GM13977 (cell line): ENCODE measurements at regions not wholly inside any gene's neighbourhood (a gene's known extent, or its start where the extent isn't known, plus 50 kb on each side); places are given as distances from the start of the nearest gene placed in this dataset.
"Not testable (repeated sequence)": the region's sequence is repeated elsewhere in the genome, so short reads cannot be mapped to it uniquely, and the experiment has no call there.

ENCODE experiments used
- DNase-seq: peaks from one replicate; pipeline ENCODE4 v3.0.0; 2012; ENCODE audit warnings: low spot score
- in situ Hi-C: fragments of 300-500 bp; cut with MboI; formaldehyde crosslinking; loops from one replicate; pipeline ENCODE4 v1.12.0; 2022; ENCODE audit warnings: low sequenced_read_pairs, low pct_unique_long_range_greater_than_20kb, mixed read lengths, inconsistent platforms; ENCODE audit not compliant: unreplicated experiment
- TF ChIP-seq, protein P1 (sequence below): IDR thresholded peaks from 2 replicates; pipeline ENCODE4 v1.5.1; 2012; ENCODE audit warnings: mild to moderate bottlenecking, control low read depth; ENCODE audit not compliant: insufficient read depth; ENCODE audit errors: extremely low read depth, missing control alignments

DNA sequence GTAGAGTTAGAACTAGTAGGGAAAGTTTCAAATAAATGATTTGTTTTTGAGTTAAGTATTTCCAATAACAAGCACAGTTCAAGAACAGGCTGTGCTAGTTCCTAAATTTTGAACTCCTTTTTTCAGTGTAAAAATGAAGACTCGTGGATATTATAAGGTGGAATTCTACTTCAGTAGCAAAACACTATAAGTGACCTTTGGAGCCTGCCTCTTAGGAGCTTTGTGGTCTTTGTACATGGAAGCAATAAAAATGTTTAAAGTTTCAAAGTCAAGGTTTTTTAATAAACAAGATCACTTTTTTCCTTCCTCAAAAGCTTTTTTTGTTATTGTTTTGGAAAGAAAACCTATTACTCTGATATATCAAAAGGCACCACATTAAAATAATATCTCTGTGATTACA, 292.4 kb upstream of the VWC2 start:
- in situ Hi-C loops = no loop called here
- TF ChIP-seq, protein P1, sequence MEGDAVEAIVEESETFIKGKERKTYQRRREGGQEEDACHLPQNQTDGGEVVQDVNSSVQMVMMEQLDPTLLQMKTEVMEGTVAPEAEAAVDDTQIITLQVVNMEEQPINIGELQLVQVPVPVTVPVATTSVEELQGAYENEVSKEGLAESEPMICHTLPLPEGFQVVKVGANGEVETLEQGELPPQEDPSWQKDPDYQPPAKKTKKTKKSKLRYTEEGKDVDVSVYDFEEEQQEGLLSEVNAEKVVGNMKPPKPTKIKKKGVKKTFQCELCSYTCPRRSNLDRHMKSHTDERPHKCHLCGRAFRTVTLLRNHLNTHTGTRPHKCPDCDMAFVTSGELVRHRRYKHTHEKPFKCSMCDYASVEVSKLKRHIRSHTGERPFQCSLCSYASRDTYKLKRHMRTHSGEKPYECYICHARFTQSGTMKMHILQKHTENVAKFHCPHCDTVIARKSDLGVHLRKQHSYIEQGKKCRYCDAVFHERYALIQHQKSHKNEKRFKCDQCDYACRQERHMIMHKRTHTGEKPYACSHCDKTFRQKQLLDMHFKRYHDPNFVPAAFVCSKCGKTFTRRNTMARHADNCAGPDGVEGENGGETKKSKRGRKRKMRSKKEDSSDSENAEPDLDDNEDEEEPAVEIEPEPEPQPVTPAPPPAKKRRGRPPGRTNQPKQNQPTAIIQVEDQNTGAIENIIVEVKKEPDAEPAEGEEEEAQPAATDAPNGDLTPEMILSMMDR = no peak

DNA sequence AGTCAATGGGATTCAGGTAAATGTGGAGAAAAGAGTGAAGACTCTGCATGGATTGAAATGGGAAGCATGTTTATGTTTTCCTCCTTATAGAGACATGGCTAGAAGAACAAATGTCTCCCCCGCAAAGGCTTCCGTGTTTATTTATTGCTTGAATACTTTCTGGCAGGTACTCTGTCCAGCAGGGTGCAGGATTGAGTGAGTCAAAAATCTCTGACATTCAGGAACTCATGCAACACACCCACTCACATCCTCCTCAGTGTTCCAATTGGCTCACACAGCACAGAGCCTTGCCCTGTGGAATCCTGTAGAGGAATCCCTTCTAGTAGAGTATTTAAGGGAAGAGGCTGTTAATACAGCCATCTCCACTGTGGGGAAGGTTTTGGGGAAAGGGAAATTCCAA, 290.3 kb upstream of the VWC2 start:
- in situ Hi-C loops = no loop called here
- peak; percentile 8 for DNase-seq
- TF ChIP-seq, protein P1 = peak; percentile 47

More for the DNA sequence above, 292.4 kb upstream of the VWC2 start:
- no peak for DNase-seq

DNA sequence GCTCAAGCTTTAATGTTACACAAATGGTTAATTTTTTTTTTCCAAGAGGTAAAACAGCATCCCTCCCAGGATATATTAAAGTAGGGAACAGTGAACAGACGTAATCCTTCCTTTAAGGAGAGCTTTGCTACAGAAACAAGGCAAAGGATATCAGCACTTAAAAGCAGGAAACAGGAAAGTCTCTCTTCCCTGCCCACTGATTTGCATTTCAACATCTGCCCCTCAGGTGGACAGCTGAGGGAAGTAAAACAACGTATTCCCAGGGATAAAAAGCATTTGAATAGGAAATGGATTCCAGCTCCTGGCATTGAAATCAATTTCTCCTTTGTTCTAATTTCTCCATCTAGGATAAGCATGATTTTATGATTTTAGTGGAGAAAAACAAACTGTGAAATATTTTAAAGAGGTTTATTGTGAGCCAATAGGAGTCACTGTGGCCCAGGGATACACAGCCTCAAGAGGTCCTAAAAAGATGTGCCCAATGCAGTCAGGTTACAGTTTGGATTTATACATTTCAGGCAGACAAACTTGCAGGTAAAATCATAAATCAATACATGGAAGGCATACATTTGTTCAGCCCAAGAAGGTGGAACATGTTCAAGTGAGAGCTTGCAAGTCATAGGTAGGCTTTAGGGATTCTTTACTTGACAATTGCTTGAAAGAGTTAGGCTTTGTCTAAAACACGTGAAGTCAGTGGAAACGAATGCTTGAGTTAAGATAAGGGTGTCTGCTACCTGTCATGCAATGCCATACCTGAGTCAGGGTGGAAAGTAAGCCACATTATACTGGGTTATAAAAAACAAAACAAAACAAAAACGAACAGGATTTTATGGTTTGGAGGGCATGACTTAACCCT, 286.2 kb upstream of the VWC2 start:
- TF ChIP-seq, protein P1 = no peak
- no peak for DNase-seq
- in situ Hi-C loops = no loop called here

DNA sequence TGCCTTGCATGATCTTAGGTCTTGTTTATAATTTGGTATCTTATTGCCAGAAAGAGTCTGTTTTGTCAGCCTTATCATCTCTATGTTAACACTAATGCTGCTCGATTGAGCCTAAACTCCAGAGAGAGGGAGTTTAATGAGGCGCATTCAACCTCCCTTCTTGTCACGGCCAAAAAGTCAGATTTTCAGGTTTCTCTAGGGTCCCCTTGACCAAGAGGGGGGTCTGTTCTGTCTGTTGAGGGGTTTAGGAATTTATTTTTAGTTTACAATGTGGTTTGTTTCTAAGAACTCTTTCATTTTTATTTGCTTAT, 285.7 kb upstream of the VWC2 start:
- no peak for DNase-seq
- in situ Hi-C loops = no loop called here
- TF ChIP-seq, protein P1 = no peak

DNA sequence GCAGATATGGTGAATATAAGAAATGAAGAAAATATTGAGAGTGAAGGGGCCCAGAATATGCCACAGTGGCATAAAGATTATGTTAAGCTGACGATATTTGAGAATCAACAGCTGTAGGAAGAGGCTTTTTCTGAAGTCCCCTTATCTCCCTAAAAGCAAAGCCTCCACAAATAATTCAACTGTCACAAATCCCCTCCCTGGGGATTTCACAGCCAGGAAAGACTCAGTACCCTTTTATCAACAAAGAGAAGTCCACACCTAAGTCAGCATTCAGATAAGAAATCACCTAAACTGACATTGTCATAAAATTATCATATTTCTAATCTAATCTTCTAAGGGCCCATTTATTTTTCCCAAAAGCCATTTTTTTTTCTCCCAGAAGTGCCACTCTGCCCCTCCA, 284.9 kb upstream of the VWC2 start:
- DNase-seq = no peak
- in situ Hi-C loops = no loop called here
- TF ChIP-seq, protein P1 = no peak

DNA sequence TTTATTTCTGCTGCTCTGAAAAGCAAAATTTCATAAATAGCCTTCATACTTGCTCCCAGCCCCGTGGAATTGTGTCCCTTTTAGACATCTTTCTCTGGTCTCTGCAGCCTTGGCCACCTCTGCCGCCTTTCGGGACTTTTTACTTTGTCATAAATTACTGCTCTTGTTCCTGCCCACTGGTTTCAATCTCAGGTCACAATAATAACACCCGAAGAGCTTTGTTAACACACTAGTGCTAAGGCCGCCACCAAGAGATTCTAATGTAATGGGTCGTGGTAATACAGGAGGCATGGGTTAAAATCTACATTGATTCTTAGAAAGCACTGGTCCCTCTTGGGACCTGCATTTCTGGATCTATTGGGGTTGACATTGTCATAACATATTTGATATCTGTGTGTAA, 276.0 kb upstream of the VWC2 start:
- TF ChIP-seq, protein P1 = no peak
- in situ Hi-C loops = no loop called here
- DNase-seq = no peak

DNA sequence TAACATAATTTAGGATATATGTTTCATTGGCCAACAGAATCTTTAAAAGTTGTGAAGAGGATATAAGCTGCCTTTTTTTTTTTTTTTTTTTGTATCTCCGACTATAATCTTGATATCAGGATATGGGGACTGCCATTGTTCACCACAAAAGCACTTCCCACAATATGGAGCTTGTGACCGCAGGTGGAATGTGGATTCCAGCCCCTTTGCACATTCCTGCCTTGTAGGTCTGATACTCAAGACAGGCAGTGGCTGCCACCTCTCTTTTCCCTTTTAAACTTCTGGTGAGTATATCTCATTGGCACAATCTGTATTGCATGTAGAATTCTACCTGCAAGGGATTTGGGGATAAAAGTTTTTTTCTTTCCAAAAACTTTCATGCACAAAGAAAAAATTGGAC, 272.7 kb upstream of the VWC2 start:
- no peak for DNase-seq
- TF ChIP-seq, protein P1 = no peak
- in situ Hi-C loops = no loop called here

DNA sequence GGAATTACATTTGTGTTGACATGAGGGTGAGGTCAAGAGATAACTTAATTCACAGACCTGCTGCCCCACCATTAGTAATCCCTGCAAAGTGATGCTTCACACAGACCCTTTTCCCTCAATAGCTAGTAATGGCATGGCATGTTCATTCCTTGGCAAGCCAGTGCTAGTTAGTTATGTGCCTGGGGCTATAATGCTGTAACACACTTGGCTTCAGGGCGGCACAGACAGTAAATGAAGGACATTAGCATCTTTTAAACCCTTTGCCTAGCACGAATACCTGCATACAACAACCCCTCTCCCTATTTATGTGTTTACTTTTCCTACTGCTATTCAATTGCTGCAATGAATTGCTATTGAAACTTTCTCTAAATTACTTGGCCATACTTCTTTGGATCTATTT, 266.2 kb upstream of the VWC2 start:
- DNase-seq, in situ Hi-C loops: not testable (repeated sequence)
